Dermis blood vessel endothelial cell (primary cell): ENCODE measurements at regions not wholly inside any gene's neighbourhood (a gene's known extent, or its start where the extent isn't known, plus 50 kb on each side); places are given as distances from the start of the nearest gene placed in this dataset.
A peak's percentile ranks its signal among the peaks of the same experiment; 100 is the strongest.
"Not testable (repeated sequence)": the region's sequence is repeated elsewhere in the genome, so short reads cannot be mapped to it uniquely, and the experiment has no call there.

ENCODE experiments used
- DNase-seq: peaks from one replicate; pipeline ENCODE4 v3.0.0; 2010

GRCh38 chr20:51305316-51306052 lies 237.0 kb downstream of the NFATC2 start:
- DNase-seq: no peak

- DNase-seq: no peak
These were observed 238.5 kb downstream of the NFATC2 start for GRCh38 chr20:51303731-51304670.

GRCh38 chr20:51301026-51301425 lies 241.5 kb downstream of the NFATC2 start:
- no peak for DNase-seq

GRCh38 chr20:51300104-51300503 lies 242.4 kb downstream of the NFATC2 start:
- DNase-seq: no peak

GRCh38 chr20:51299413-51299812 lies 243.1 kb downstream of the NFATC2 start:
- no peak for DNase-seq

GRCh38 chr20:51298141-51298749 lies 244.3 kb downstream of the NFATC2 start:
- DNase-seq: no peak

GRCh38 chr20:51287628-51288413 lies 254.7 kb downstream of the NFATC2 start:
- no peak for DNase-seq

GRCh38 chr20:51286758-51287157 lies 255.8 kb downstream of the NFATC2 start:
- DNase-seq: no peak

- DNase-seq: no peak
These were observed 256.8 kb downstream of the NFATC2 start for GRCh38 chr20:51285684-51286083.

- no peak for DNase-seq
These were observed 257.6 kb downstream of the NFATC2 start for GRCh38 chr20:51284871-51285270.

GRCh38 chr20:51284176-51284575 lies 258.3 kb downstream of the NFATC2 start:
- DNase-seq: no peak

GRCh38 chr20:51281521-51281920 lies 258.6 kb upstream of the KCNG1 start:
- no peak for DNase-seq

GRCh38 chr20:51280047-51280446 lies 257.1 kb upstream of the KCNG1 start:
- DNase-seq: no peak

GRCh38 chr20:51277961-51278360 lies 255.1 kb upstream of the KCNG1 start:
- DNase-seq: no peak

- DNase-seq: peak; percentile 2
These were observed 253.4 kb upstream of the KCNG1 start for GRCh38 chr20:51276296-51276695.

GRCh38 chr20:51275826-51276225 lies 252.9 kb upstream of the KCNG1 start:
- DNase-seq: peak; percentile 20

GRCh38 chr20:51275181-51275580 lies 252.3 kb upstream of the KCNG1 start:
- no peak for DNase-seq

GRCh38 chr20:51272401-51272800 lies 249.5 kb upstream of the KCNG1 start:
- no peak for DNase-seq

- no peak for DNase-seq
These were observed 249.0 kb upstream of the KCNG1 start for GRCh38 chr20:51271931-51272330.

GRCh38 chr20:51271289-51271688 lies 248.4 kb upstream of the KCNG1 start:
- not testable (repeated sequence) for DNase-seq

- no peak for DNase-seq
These were observed 246.8 kb upstream of the KCNG1 start for GRCh38 chr20:51269671-51270070.

GRCh38 chr20:51267679-51268078 lies 244.8 kb upstream of the KCNG1 start:
- no peak for DNase-seq

GRCh38 chr20:51266353-51266752 lies 243.4 kb upstream of the KCNG1 start:
- no peak for DNase-seq
